H9 (cell line): ENCODE measurements at regions not wholly inside any gene's neighbourhood (a gene's known extent, or its start where the extent isn't known, plus 50 kb on each side); places are given as distances from the start of the nearest gene placed in this dataset.

Experiments
- DNase-seq: peaks from one replicate; pipeline ENCODE4 v3.0.0-alpha.2; 2017
- H2AFZ ChIP-seq: one replicate; pipeline ENCODE4 v1.6.1; 2013; ENCODE audit warnings: mild to moderate bottlenecking, low read length, control low read depth, moderate library complexity
- H2AK5ac ChIP-seq: 2 replicates; pipeline ENCODE4 v1.6.1; 2013; ENCODE audit warnings: low read length, control low read depth, mixed read lengths; ENCODE audit not compliant: insufficient read length
- H2BK120ac ChIP-seq: one replicate; pipeline ENCODE4 v1.6.1; 2013; ENCODE audit warnings: low read depth, mild to moderate bottlenecking, low read length, control low read depth, inconsistent platforms; ENCODE audit not compliant: poor library complexity, severe bottlenecking
- H2BK12ac ChIP-seq: 2 replicates; pipeline ENCODE4 v1.6.1; 2013; ENCODE audit warnings: low read length, control low read depth, mixed read lengths, low read depth; ENCODE audit not compliant: insufficient read length
- H2BK15ac ChIP-seq: 2 replicates; pipeline ENCODE4 v1.6.1; 2013; ENCODE audit warnings: low read depth, low read length, control low read depth
- H2BK20ac ChIP-seq: one replicate; pipeline ENCODE4 v1.6.1; 2013; ENCODE audit warnings: low read depth, mild to moderate bottlenecking, low read length, control low read depth, inconsistent platforms; ENCODE audit not compliant: poor library complexity, severe bottlenecking
- H2BK5ac ChIP-seq: 2 replicates; pipeline ENCODE4 v1.6.1; 2013; ENCODE audit warnings: low read length, control low read depth, mixed read lengths; ENCODE audit not compliant: insufficient read length
- H3K14ac ChIP-seq: 2 replicates; pipeline ENCODE4 v1.6.1; 2013; ENCODE audit warnings: low read length, control low read depth; ENCODE audit not compliant: insufficient read depth
- H3K18ac ChIP-seq: 2 replicates; pipeline ENCODE4 v1.6.1; 2013; ENCODE audit warnings: low read depth, mild to moderate bottlenecking, mixed read lengths, low read length, control low read depth; ENCODE audit not compliant: insufficient read length
- H3K23ac ChIP-seq: 2 replicates; pipeline ENCODE4 v1.6.1; 2013; ENCODE audit warnings: low read length, control low read depth, mixed read lengths, low read depth; ENCODE audit not compliant: insufficient read length
- H3K23me2 ChIP-seq: 2 replicates; pipeline ENCODE4 v1.6.1; 2013; ENCODE audit warnings: low read depth, mild to moderate bottlenecking, mixed read lengths, low read length, control low read depth; ENCODE audit not compliant: insufficient read length, poor library complexity, severe bottlenecking
- H3K27ac ChIP-seq: 2 replicates; pipeline ENCODE4 v1.5.1; 2013; ENCODE audit warnings: low read length, control low read depth, mixed read lengths, low read depth; ENCODE audit not compliant: insufficient read length
- H3K27me3 ChIP-seq: 2 replicates; pipeline ENCODE4 v1.6.1; 2013; ENCODE audit warnings: low read length, control low read depth, inconsistent platforms; ENCODE audit not compliant: insufficient read depth
- H3K4ac ChIP-seq: 2 replicates; pipeline ENCODE4 v1.6.1; 2013; ENCODE audit warnings: low read depth, mild to moderate bottlenecking, control low read depth, inconsistent platforms, low read length, moderate library complexity
- H3K4me1 ChIP-seq: 2 replicates; pipeline ENCODE4 v1.6.1; 2013; ENCODE audit warnings: low read length, control low read depth, inconsistent platforms; ENCODE audit not compliant: insufficient read depth
- H3K4me2 ChIP-seq: 2 replicates; pipeline ENCODE4 v1.6.1; 2013; ENCODE audit warnings: low read length, control low read depth, mixed read lengths; ENCODE audit not compliant: insufficient read length, insufficient read depth
- H3K56ac ChIP-seq: 2 replicates; pipeline ENCODE4 v1.6.1; 2013; ENCODE audit warnings: low read depth, mild to moderate bottlenecking, mixed read lengths, low read length, control low read depth; ENCODE audit not compliant: insufficient read length
- H3K79me1 ChIP-seq: 2 replicates; pipeline ENCODE4 v1.6.1; 2013; ENCODE audit warnings: low read depth, mild to moderate bottlenecking, moderate library complexity, low read length, control low read depth, inconsistent platforms; ENCODE audit not compliant: insufficient read depth, poor library complexity, severe bottlenecking
- H3K79me2 ChIP-seq: 2 replicates; pipeline ENCODE4 v1.6.1; 2013; ENCODE audit warnings: low read length, control low read depth, inconsistent platforms; ENCODE audit not compliant: insufficient read depth
- H3K9ac ChIP-seq: 2 replicates; pipeline ENCODE4 v1.6.1; 2013; ENCODE audit warnings: low read length, control low read depth, mixed read lengths; ENCODE audit not compliant: insufficient read length; ENCODE audit errors: extremely low read depth
- H3K9me3 ChIP-seq: one replicate; pipeline ENCODE4 v1.6.1; 2013; ENCODE audit warnings: low read depth, low read length, inconsistent platforms; ENCODE audit not compliant: control insufficient read depth
- H3T11ph ChIP-seq: one replicate; pipeline ENCODE4 v1.6.1; 2013; ENCODE audit warnings: mild to moderate bottlenecking, low read length, control low read depth, inconsistent platforms
- H4K20me1 ChIP-seq: one replicate; pipeline ENCODE4 v1.6.1; 2013; ENCODE audit not compliant: control insufficient read depth, insufficient read length, insufficient read depth
- H4K5ac ChIP-seq: 2 replicates; pipeline ENCODE4 v1.6.1; 2013; ENCODE audit warnings: low read depth, mild to moderate bottlenecking, mixed read lengths, low read length, control low read depth; ENCODE audit not compliant: insufficient read length
- H4K8ac ChIP-seq: replicated peaks from 2 replicates; pipeline ENCODE4 v1.6.1; 2013; ENCODE audit warnings: low read length, control low read depth, mixed read lengths, low read depth; ENCODE audit not compliant: insufficient read length
- H4K91ac ChIP-seq: 2 replicates; pipeline ENCODE4 v1.6.1; 2013; ENCODE audit warnings: low read depth, mild to moderate bottlenecking, moderate library complexity, mixed read lengths, low read length, control low read depth; ENCODE audit not compliant: insufficient read length
- H3K27ac Mint-ChIP-seq, 3 experiments: 2 replicates in 2 of 3; 3 replicates in 1 of 3; pipeline ENCODE4 v1.8.0; 2020 to 2021; ENCODE audit warnings: mixed read lengths in 3 of 3, mild to moderate bottlenecking in 1 of 3, moderate library complexity in 1 of 3
- H3K27me3 Mint-ChIP-seq: 2 replicates; pipeline ENCODE4 v1.8.0; 2021; ENCODE audit warnings: low read depth, mild to moderate bottlenecking, moderate library complexity, mixed read lengths
- H3K36me3 Mint-ChIP-seq, 3 experiments: 2 replicates in 2 of 3; 3 replicates in 1 of 3; pipeline ENCODE4 v1.8.0; 2020 to 2021; ENCODE audit warnings: low read depth in 3 of 3, mixed read lengths in 3 of 3; ENCODE audit not compliant: insufficient read depth in 1 of 3
- H3K4me1 Mint-ChIP-seq, 2 experiments: 2 replicates each; pipeline ENCODE4 v1.8.0; 2020; ENCODE audit warnings: mixed read lengths in 2 of 2
- H3K4me3 Mint-ChIP-seq, 2 experiments: 2 replicates in 1 of 2; 3 replicates in 1 of 2; pipeline ENCODE4 v1.8.0; 2020 to 2021; ENCODE audit warnings: mild to moderate bottlenecking in 2 of 2, mixed read lengths in 2 of 2, moderate library complexity in 1 of 2
- H3K9me3 Mint-ChIP-seq, 2 experiments: 2 replicates in 1 of 2; 3 replicates in 1 of 2; pipeline ENCODE4 v1.8.0; 2020; ENCODE audit warnings: mild to moderate bottlenecking in 2 of 2, mixed read lengths in 2 of 2, moderate library complexity in 1 of 2
- WGBS: extraction: QIAGEN DNeasy Blood & Tissue Kit; methylation state at CpG from one replicate; pipeline ENCODE4 v1.1.7; 2013; ENCODE audit warnings: missing lambda C conversion rate, low lambda C conversion rate, mixed read lengths; ENCODE audit not compliant: insufficient read length; ENCODE audit errors: extremely low coverage; 5-methylcytosine and 5-hydroxymethylcytosine counted together
- TF ChIP-seq, protein P1 (sequence below): fragments of 200-600 bp; sonication (generic); conservative IDR thresholded peaks from 3 replicates; pipeline ENCODE4 v1.8.0; 2021; ENCODE audit warnings: antibody characterized with exemption, mild to moderate bottlenecking

DNA sequence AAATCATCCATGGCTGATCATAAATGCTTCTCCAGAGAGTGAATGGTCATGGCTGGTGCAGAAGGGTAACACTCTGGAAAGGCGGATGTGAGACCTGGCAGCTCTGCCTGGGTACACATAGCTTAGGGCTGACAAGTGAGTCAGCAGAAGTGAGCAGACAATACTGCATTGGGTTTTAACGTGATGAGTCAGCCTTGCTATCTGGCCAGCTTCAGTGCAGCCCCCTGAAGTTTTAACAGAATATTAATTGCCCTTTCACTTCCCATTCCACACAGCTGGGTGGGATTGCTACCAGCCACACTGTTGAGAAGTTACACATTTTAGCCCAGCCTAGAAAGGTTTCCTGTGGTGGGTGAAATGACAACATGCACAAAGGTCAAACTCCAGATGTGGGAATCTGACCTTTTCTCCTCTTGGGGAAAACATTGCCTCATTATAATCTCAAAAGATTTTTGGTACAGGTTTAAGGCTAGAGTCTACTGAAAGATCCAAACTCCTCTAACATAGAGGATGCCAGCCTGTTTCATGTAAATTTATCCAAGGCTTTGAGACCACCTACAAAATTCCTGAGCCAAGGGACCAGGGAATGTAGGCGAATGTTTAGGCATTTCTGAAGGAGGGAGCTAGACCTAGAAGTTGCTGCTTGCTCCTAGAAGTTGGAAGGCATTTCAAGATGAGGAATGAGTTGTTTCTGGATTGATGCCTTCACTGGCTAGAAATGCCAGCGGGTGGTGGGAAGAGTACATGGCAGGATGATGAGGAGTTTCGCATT lies 230.3 kb upstream of the PGRMC2 start:
- Histone ChIP-seq H3K9me3 (no peaks in the 10 kb centered on the region), H3K56ac (no peak overlapping the region), H2BK12ac (no peak overlapping the region), H3K4ac (no peak overlapping the region), H2AK5ac (no peak overlapping the region), H3K27me3 (no peaks in the 10 kb centered on the region), H3K23me2 (no peaks in the 10 kb centered on the region), H3K14ac (no peak overlapping the region), H3K18ac (no peak overlapping the region), H4K20me1 (no peaks in the 10 kb centered on the region), H3K79me1 (no peaks in the 10 kb centered on the region), H2BK5ac (no peak overlapping the region), H2BK120ac (no peak overlapping the region), H4K91ac (no peak overlapping the region), H3T11ph (no peak overlapping the region), H4K8ac (no peak overlapping the region), H3K79me2 (no peaks in the 10 kb centered on the region), H3K23ac (no peak overlapping the region), H3K9ac (no peak overlapping the region), H3K4me2 (no peak overlapping the region), H2BK15ac (no peak overlapping the region), H2BK20ac (no peak overlapping the region), H3K4me1 (peaks cover 6% of the 10 kb centered on the region; the same call in 1 of the 2 replicates), H2AFZ (no peak overlapping the region), H4K5ac (no peak overlapping the region), H3K27ac (no peak overlapping the region)
- TF ChIP-seq, protein P1, sequence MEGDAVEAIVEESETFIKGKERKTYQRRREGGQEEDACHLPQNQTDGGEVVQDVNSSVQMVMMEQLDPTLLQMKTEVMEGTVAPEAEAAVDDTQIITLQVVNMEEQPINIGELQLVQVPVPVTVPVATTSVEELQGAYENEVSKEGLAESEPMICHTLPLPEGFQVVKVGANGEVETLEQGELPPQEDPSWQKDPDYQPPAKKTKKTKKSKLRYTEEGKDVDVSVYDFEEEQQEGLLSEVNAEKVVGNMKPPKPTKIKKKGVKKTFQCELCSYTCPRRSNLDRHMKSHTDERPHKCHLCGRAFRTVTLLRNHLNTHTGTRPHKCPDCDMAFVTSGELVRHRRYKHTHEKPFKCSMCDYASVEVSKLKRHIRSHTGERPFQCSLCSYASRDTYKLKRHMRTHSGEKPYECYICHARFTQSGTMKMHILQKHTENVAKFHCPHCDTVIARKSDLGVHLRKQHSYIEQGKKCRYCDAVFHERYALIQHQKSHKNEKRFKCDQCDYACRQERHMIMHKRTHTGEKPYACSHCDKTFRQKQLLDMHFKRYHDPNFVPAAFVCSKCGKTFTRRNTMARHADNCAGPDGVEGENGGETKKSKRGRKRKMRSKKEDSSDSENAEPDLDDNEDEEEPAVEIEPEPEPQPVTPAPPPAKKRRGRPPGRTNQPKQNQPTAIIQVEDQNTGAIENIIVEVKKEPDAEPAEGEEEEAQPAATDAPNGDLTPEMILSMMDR = no peak
- Mint-ChIP-seq H3K4me1 (peaks cover 17 to 27% of the 10 kb centered on the region in 2 experiments), H3K27ac (peak overlapping the region in 1 of 3 experiments; percentile 59; a peak in 2 of 7 replicates), H3K36me3 (peaks cover 0 to 5% (median 0%) of the 10 kb centered on the region in 3 experiments; a peak in 4 of 7 replicates), H3K27me3 (no peaks in the 10 kb centered on the region), H3K9me3 (peaks cover 0 to 4% of the 10 kb centered on the region in 2 experiments; a peak in 3 of 5 replicates), H3K4me3 (no peak overlapping the region)
- WGBS = no CpG with 5 or more reads among the region's 5 CpGs
- no peak for DNase-seq
